Ovary (tissue), 1 donor: ENCODE measurements at regions not wholly inside any gene's neighbourhood (a gene's known extent, or its start where the extent isn't known, plus 50 kb on each side); places are given as distances from the start of the nearest gene placed in this dataset.

ENCODE experiments used
- EP300 ChIP-seq: sonication (generic); formaldehyde crosslinking; IDR thresholded peaks from one replicate; pipeline ENCODE4 v1.6.1; 2017; ENCODE audit warnings: antibody characterized with exemption
- POLR2A ChIP-seq: fragments of 450-650 bp; IDR thresholded peaks from one replicate; pipeline ENCODE4 v1.6.1; 2017; ENCODE audit warnings: antibody characterized with exemption, mild to moderate bottlenecking, moderate library complexity

DNA sequence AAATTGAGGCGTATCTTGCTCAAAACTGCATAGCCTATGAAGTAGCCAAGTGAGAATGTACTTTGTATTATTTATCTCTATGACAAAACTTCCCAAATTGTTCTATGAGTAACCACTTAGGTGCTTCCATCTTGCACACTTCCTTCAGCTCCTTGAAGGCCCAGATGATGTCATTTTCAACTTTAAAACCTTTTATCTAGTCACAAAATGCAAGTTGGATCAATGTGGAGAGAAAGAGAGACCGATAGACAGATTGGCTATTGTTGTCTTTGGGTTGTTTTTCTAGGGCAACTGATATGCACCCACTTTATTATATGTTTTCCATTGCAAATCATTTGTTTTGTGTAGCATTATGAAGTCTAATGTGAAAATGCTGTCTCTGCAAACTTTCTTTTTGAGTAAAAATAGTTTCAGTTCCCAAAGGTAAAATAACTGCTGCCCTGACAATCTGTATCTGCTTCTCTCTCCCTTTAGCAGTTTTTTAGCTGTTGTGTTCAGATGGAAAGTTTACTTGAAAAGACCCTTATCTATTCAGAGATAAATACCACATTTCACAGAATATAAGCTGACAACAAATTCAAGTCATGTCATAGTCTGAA is 73.7 kb upstream of the CITED2 start:
- TF ChIP-seq EP300 (no peak), POLR2A (no peak)
